H7 (cell line): ENCODE measurements at regions not wholly inside any gene's neighbourhood (a gene's known extent, or its start where the extent isn't known, plus 50 kb on each side); places are given as distances from the start of the nearest gene placed in this dataset.
A peak's percentile ranks its signal among the peaks of the same experiment; 100 is the strongest.
"Not testable (repeated sequence)": the region's sequence is repeated elsewhere in the genome, so short reads cannot be mapped to it uniquely, and the experiment has no call there.

Experiments used
- DNase-seq: peaks from one replicate; pipeline ENCODE4 v3.0.0; 2012
- H3K27me3 ChIP-seq: 2 replicates; pipeline ENCODE4 v1.6.0; 2011; ENCODE audit warnings: mild to moderate bottlenecking, low read length; ENCODE audit not compliant: control insufficient read depth, insufficient read depth
- H3K36me3 ChIP-seq: replicated peaks from 2 replicates; pipeline ENCODE4 v1.5.1; 2011; ENCODE audit warnings: low read length; ENCODE audit not compliant: control insufficient read depth, insufficient read depth
- H3K4me3 ChIP-seq: 2 replicates; pipeline ENCODE4 v1.5.1; 2011; ENCODE audit warnings: low read depth, mild to moderate bottlenecking, control low read depth, low read length, moderate library complexity; ENCODE audit not compliant: insufficient read depth

DNA sequence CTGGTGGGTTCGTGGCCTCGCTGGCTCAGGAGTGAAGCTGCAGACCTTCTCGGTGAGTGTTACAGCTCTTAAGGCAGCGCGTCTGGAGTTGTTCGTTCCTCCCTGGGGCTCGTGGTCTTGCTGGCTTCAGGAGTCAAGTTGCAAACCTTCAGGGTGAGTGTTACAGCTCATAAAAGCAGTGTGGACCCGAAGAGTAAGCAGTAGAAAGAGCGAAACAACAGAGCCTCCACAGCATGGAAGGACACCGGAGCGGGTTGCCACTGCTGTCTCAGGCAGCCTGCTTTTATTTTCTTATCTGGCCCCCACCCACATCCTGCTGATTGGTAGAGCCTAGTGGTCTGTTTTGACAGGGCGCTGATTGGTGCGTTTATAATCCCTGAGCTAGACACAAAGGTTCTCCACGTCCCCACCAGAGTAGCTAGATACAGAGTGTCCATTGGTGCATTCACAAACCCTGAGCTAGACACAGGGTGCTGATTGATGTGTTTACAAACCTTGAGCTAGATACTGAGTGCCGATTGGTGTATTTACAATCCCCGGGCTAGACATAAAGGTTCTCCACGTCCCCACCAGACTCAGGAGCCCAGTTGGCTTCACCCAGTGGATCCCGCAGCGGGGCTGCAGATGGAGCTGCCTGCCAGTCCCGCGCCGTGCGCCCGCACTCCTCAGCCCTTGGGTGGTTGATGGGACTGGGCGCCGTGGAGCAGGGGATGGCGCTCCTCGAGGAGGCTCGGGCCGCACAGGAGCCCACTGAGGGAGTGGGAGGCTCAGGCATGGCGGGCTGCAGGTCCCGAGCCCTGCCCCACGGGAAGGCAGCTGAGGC, 111.9 kb downstream of the ZNF330 start:
- DNase-seq, H3K27me3 ChIP-seq, H3K36me3 ChIP-seq: not testable (repeated sequence)
- H3K4me3 ChIP-seq: peak overlapping the region; percentile 19; the same call in 1 of the 2 replicates

DNA sequence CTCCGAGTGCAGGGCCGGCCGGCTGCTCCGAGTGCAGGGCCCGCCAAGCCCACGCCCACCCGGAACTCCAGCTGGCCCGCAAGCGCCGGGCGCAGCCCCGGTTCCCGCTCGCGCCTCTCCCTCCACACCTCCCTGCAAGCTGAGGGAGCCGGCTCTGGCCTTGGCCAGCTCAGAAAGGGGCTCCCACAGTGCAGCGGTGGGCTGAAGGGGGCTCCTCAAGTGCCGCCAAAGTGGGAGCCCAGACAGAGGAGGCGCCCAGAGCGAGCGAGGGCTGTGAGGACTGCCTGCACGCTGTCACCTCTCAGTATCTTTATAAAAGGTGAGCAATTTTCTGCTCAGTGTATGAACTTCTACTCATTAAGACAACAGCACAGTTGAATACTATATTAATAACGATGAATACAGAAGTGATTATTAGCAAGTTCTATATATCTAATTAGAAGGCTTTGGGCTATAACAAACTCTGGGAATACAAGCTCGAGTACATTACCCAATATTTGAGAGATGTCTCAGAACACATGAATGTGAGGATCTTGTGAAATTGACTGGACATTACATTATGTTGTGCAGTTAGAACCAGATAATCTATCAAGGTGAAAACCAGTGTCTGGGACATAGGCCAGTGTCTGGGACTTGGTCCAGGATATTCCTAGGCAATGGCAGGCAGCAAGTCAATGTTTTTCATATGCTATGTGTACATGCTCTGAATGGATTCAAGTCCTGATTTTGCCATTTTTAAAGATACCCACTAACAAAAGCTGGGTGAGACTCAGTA, 112.9 kb downstream of the ZNF330 start:
- not testable (repeated sequence) for H3K36me3 ChIP-seq, DNase-seq, H3K27me3 ChIP-seq
- 0 out of 2 replicates have a peak overlapping the region, but pooled peaks have one; percentile 8 for H3K4me3 ChIP-seq

DNA sequence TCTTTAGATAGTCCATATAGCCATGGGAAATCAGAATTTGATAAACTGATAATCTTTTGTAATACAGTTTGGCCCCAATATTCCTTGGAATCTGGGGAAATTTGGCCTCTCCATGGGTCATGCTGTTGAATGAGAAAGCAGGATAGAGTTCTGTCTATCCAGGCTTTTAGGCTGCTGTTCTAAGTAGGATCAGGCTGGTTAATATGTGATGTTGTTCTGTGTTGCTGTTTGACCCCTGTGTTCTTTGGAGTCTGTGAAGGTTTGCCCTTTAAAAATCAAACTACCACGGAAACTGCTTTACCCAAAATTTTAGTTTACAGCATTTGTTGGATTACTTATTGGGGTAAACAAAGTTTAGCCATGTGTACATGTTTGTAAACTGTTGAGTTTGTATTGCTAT, 114.5 kb downstream of the ZNF330 start:
- Histone ChIP-seq H3K4me3 (no peak overlapping the region), H3K36me3 (no peaks in the 10 kb centered on the region), H3K27me3 (no peaks in the 10 kb centered on the region; the same call in none of the 2 replicates)
- DNase-seq: no peak

DNA sequence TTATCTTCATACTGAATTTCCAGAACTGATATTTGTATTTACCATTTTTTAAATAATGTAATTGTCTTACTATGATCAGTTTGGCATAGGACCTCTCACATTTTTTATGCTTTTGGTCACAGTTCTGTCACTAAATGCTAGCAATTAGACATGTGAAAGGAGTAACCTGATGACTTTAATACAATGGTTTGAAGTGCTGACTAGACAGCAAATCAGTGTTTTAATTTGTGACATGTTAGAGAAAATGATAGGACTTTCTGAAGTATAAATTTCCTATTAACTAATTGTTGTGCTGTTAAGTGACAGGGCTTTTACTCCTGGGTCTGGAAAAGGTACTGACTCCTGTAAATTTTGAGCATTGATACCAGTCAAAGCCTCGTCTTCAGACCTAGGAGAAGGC, 117.5 kb downstream of the ZNF330 start:
- H3K27me3 ChIP-seq: no peaks in the 10 kb centered on the region; the same call in 1 of the 2 replicates
- no peak for DNase-seq
- no peak overlapping the region for H3K4me3 ChIP-seq
- H3K36me3 ChIP-seq: no peaks in the 10 kb centered on the region

DNA sequence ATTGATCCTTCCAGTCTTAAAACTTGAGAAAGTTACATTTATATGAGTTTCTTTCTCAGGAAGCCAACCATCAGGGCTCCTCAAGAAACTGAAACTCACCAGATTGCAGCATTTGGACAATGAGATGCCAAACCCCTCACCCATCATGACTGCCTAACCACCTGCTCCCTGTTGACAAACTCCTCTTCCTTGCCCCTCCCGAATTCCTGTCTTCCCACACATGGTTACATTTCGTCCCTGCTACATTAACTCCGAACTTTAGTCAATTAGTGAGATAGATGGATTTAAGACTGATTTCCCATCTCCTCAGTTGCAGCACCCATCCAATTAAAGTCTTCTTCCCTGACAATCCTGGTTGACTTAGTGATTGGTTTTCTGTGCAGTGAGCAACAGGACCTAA, 118.7 kb downstream of the ZNF330 start:
- Histone ChIP-seq H3K27me3 (no peaks in the 10 kb centered on the region), H3K36me3 (no peaks in the 10 kb centered on the region)
- DNase-seq: no peak

DNA sequence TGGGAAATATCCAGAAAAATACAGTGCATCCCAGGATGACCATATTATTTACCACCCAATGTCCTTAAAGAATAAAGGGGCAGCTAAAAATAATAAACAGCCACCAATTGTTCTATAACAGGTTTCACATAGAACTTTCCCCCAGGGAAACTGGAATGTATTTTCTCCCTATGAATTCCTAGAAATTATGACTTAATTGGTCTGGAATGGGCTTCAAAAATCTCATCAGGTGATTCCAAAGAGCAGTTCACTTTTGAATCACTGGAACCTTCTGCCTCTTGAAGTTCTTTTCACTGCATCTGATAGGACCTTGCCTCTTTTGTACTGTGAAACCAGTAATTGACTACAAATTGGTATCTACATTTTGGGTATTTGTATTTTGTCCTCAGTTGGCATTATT, 119.3 kb downstream of the ZNF330 start:
- no peak overlapping the region for H3K4me3 ChIP-seq
- H3K27me3 ChIP-seq: no peaks in the 10 kb centered on the region
- DNase-seq: no peak
- H3K36me3 ChIP-seq: no peaks in the 10 kb centered on the region

More for the DNA sequence above, 118.7 kb downstream of the ZNF330 start:
- no peak overlapping the region for H3K4me3 ChIP-seq

DNA sequence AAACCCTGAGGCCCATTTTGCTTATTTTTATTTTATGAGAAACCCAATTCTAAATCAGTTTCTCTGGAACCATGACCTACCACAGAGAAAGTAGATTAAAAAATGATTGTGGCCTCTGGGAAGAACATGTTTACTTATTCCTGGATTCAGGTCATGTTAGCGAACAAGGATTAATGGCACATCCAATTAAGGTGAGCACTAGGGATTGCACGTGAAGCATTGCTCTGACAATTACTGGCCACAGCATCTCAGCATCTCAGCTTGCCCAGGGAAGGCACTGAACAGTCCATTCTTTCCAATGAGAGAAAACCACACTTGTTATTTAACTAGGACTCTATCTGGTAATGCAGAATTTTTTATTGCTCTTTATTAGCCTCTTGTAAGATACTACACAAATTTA, 119.8 kb downstream of the ZNF330 start:
- Histone ChIP-seq H3K4me3 (no peak overlapping the region), H3K36me3 (no peaks in the 10 kb centered on the region), H3K27me3 (no peaks in the 10 kb centered on the region; the same call in 1 of the 2 replicates)
- no peak for DNase-seq

DNA sequence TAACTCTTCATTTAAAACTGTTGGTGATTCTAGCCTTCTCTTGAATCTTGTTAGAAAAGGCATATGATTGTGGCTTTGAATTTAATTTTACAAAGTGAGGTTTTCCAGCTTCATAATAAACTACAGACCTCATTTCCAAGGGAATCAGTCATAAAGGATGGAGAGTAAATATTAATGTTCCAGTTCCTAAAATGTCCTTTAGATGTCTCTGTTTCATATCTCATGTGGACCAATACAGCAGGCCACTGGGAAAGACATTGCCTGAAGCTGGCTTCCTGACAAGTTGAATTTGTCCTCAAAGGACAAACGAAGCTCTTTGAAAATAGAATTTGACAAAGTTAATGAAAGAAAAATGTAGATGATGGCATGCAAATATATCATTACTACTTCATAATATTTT, 125.4 kb downstream of the ZNF330 start:
- H3K27me3 ChIP-seq: no peaks in the 10 kb centered on the region; the same call in 1 of the 2 replicates
- DNase-seq: no peak
- H3K36me3 ChIP-seq: no peaks in the 10 kb centered on the region
- H3K4me3 ChIP-seq: no peak overlapping the region

DNA sequence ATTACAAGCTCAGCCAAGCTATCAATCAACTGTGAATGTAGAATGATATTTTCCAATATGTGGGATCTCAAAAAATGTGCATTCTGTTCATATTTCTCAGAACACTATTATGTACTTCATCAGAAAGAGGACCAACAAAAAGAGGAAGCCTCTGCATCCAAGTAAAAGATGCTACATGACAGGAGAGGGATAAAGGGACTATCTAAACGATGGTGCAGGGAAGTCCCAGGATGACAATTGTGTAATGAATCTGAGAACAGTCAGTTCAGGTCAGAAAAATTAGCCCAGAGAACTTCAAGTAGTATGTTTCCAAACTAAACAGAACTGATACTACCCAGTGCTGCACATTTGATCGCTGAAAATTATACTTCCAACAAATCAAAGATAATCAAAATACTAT, 127.0 kb downstream of the ZNF330 start:
- DNase-seq: no peak
- Histone ChIP-seq H3K4me3 (no peak overlapping the region), H3K36me3 (no peaks in the 10 kb centered on the region), H3K27me3 (no peaks in the 10 kb centered on the region; the same call in 1 of the 2 replicates)

DNA sequence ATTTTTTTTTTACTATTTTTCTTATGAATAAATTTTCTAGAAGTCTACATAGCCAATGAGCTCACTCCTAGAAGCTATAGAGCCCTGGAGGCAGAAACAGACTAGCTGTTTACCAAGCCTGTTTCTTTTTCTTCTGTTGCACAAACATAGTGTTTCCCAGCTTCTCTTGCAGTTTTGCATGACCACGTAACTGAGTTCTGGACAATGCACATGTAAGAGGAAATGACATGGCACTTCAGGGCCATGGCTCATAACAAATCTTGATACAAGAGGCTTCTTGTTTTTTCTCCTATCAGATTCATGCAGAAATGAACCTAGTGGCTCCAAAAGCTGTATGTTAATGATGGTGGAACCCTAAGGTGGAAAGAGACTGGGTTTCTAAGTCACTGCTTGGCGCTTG, 127.4 kb downstream of the ZNF330 start:
- no peak for DNase-seq
- no peaks in the 10 kb centered on the region for H3K36me3 ChIP-seq
- no peaks in the 10 kb centered on the region; the same call in 1 of the 2 replicates for H3K27me3 ChIP-seq
- H3K4me3 ChIP-seq: no peak overlapping the region

DNA sequence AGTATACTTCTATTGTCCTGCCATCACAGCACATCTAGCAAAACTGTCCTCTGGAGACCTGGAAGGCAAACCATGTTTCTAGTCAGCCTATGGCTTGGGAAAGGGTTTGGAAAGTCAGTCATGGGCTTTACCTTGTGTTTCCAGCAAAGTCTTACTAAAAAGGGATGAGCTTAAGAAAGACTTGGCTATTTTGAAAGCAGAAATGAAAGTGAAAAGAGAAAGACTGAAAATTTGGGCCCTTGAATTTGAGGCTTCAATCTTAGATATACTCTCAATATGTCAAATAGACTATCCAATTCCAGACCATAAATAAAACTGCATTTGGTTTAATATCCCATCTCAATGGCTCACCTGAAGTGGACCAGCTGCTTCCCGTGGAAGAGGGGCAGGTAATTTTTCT, 127.9 kb downstream of the ZNF330 start:
- no peaks in the 10 kb centered on the region for H3K36me3 ChIP-seq
- H3K27me3 ChIP-seq: no peaks in the 10 kb centered on the region; the same call in 1 of the 2 replicates
- no peak for DNase-seq
- no peak overlapping the region for H3K4me3 ChIP-seq

DNA sequence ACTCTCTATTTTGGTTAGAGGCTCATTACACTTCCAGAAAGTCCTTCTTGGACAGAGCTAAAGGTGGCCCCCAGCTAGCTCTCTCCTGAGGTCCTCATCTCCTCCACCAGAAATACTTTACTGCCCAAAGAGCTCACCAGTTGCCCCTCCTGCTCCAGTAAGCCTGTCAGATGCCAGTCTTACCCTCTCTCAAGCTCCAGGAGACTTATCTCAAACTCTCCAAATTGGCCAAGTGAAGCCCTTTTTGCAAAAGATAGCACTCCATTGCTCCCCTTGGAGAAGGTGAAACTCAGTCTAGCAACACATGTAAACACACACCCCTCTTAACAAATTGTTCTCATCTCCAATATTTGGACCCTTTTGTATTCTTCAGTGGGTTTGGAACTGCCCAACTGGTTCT, 128.5 kb downstream of the ZNF330 start:
- Histone ChIP-seq H3K36me3 (no peaks in the 10 kb centered on the region), H3K27me3 (no peaks in the 10 kb centered on the region; the same call in 1 of the 2 replicates), H3K4me3 (no peak overlapping the region)
- no peak for DNase-seq

DNA sequence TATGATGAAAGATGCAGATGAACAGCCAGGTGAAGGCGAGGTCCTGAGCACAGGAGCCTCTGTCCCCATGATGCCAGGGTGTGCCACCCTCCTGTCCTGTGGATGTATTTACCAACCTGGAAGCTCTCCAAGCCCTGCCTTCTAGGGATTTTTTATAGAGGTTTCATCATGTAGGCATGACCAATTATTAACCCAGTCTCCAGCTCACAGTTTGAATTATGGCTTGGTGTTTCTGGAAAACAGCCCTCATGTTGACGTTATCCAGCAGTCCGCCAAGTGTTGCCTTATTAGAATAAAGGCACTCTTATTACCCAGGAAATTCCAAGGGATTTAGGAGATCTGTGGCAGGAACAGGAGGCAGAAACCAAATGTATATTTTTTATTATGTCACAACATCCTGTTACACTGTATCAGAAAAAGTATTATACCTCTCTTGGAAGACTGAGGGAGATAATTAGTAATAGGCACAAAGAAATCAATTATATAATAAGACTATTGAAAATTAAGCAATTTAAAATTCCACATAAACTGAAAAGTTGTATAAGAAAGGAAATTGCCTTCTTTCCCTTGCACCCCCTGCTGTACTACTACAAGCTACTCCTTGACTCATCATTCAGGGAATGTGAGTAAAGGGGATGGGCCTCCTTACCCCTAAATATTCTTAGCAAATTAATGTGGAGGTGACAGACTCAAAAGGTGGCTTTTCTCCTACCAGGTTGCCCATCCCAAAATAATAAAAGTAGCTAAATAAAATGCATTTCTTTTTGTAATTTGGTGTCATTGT, 129.6 kb downstream of the ZNF330 start:
- no peak for DNase-seq

DNA sequence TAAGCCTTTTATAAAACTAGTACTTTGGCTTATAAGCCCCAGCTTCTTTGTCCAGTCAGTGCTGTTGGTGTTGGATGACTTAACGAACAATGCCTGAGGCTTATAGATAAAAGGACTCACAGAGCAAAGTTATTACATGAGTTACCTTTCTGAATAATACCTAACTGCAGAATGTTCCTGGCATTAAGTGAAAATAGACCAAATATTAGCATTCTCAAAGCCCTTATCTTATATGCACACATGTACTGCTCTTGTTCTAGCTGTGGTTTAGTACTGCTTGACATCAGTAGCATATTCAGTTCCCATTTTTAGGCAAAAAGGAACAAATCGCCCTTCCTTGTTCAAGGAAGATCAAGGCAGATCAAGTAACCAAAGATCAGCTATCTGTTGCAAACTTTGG, 131.6 kb downstream of the ZNF330 start:
- Histone ChIP-seq H3K36me3 (no peaks in the 10 kb centered on the region), H3K4me3 (no peak overlapping the region), H3K27me3 (no peaks in the 10 kb centered on the region)
- no peak for DNase-seq

More for the DNA sequence above, 129.6 kb downstream of the ZNF330 start:
- Histone ChIP-seq H3K36me3 (no peaks in the 10 kb centered on the region), H3K27me3 (no peaks in the 10 kb centered on the region; the same call in 1 of the 2 replicates), H3K4me3 (no peak overlapping the region)
